ENCODE measurements at regions not wholly inside any gene's neighbourhood (a gene's known extent, or its start where the extent isn't known, plus 50 kb on each side); places are given as distances from the start of the nearest gene placed in this dataset.

- TF ChIP-seq POLR2A (IDR thresholded peaks at IDR 0.05) (no peak), CTCF (IDR thresholded peaks at IDR 0.05) (no peak)
Measured at GRCh38 chr15:98586066-98586465, 62.3 kb upstream of the IGF1R start.
